GM20000 (cell line): ENCODE measurements at regions not wholly inside any gene's neighbourhood (a gene's known extent, or its start where the extent isn't known, plus 50 kb on each side); places are given as distances from the start of the nearest gene placed in this dataset.

Experiments used
- DNase-seq: peaks from one replicate; pipeline ENCODE4 v3.0.0; 2012; ENCODE audit warnings: low spot score
- CTCF ChIP-seq: IDR thresholded peaks from 2 replicates; pipeline ENCODE4 v1.5.1; 2012; ENCODE audit warnings: mild to moderate bottlenecking, control low read depth; ENCODE audit errors: extremely low read depth, missing control alignments

- TF ChIP-seq CTCF = no peak
- no peak for DNase-seq
Measured at GRCh38 chrX:113033966-113034680, 193.5 kb upstream of the AMOT start.

- no peak for DNase-seq
Measured at GRCh38 chrX:113019958-113020357, 179.3 kb upstream of the AMOT start.

GRCh38 chrX:113009837-113010236 lies 169.2 kb upstream of the AMOT start:
- no peak for DNase-seq
- TF ChIP-seq CTCF = no peak

More at GRCh38 chrX:113019958-113020357, 179.3 kb upstream of the AMOT start:
- no peak for TF ChIP-seq CTCF

DNA sequence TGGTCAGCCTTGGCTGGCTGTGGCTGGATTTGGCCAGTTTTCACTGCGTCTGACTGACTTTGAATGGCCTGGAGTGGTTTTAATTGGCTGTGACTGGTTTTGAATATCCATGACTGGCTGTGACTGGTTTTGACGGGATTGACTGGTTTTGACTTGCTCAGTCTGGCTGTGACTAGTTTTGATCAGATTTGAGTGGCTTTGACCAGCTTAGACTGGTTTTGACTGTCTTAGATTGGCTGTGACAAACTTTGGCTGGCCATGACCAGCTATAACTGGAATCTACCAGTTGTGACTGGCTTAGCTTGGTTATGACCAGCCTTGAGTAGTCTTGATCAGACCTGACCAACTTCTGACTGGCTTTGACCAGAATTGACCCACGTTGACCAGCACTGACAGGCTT lies 168.4 kb upstream of the AMOT start:
- no peak for DNase-seq

DNA sequence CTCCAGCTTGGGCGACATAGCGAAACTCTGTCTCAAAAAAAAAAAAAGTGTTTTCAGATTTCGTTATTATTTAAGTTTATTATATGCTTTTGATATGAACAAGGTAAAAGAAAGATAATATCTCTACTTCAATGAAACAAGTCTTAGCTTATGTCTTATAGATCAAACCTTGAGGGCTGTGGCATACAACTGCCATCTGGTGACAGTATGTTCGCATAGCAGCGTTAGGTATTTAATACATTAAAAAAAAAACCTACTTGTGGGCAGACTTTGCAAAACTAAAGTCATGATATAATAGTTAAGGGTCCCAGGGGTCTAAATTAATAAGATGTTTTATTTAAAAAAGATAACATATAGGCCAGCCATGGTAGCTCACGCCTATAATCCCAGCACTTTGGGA lies 161.2 kb upstream of the AMOT start:
- TF ChIP-seq CTCF = no peak
- no peak for DNase-seq

More for the DNA sequence above, 168.4 kb upstream of the AMOT start:
- TF ChIP-seq CTCF = no peak

DNA sequence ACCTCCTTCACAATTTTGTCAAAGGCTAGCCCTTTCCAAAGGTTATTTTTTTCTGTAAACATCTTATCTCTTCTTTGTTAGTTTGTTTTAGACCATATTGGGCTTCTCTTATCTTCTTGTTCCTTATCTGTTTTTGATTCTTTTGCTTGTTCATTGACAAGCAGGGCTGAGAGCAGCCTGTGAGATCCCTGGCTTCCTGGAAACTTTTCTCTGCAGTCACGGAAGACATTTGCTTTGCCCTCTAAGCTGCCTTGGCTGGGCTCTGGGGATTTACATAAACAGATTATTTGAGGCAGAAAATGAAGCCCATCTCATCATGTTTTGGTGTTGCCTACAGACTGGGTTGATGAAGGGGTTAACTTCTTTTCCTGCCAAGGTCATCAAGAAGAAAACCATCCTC lies 157.4 kb upstream of the AMOT start:
- no peak for DNase-seq
- no peak for TF ChIP-seq CTCF

DNA sequence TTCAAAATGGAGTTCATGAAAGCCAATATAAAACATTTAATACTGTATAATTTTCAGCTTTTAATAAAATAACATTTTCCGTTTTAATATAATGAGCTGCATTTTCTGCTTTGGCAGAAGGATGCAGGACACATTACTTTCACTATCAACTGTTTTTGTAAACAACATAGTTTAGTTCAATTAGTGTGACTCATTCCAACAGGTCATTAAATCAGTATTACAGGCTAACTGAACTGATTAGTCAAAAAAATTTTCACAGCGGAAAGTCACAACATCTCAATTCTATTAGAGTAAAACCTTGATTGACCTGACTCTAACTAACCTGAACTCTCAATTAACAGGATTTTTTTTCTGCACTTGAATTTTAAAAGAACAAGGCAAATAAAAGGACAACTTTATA lies 151.2 kb upstream of the AMOT start:
- TF ChIP-seq CTCF = no peak

More for the DNA sequence above, 151.2 kb upstream of the AMOT start:
- DNase-seq = no peak
